ENCODE measurements at regions not wholly inside any gene's neighbourhood (a gene's known extent, or its start where the extent isn't known, plus 50 kb on each side); places are given as distances from the start of the nearest gene placed in this dataset.

DNA sequence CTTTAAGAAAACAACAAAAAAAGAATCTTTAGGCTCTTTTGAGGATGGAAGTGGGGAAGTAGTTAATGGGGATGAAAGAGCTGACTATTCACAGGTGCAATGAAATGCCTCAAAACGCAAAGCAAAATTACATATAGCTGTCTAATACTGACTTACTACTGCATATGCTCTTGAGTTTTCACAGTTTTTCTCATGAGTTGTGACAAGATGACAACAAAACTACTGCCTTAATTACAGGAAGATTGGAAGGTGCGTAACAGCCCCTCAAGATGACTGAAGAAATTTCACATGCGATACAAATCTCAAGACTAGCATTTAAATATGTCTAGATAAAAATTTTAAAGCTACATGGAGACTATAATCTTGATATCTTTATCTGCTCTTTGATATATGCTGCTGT lies 547.8 kb upstream of the POU3F2 start:
- Histone ChIP-seq H3K4me1 (no peaks in the 10 kb centered on the region), H3K36me3 (no peaks in the 10 kb centered on the region), H3K4me3 (no peak overlapping the region), H3K27ac (no peak overlapping the region), H3K27me3 (no peaks in the 10 kb centered on the region), H3K9me3 (no peaks in the 10 kb centered on the region)
- TF ChIP-seq EP300 (IDR thresholded peaks at IDR 0.05) (no peak), CTCF (IDR thresholded peaks at IDR 0.05) (no peak), POLR2A (IDR thresholded peaks at IDR 0.05) (no peak), POLR2AphosphoS5 (IDR thresholded peaks at IDR 0.05) (no peak)
- ATAC-seq: no peak
- 80 to 93% methylated on average over 3 of the region's 3 CpGs for WGBS, 2 donors (ENCODE audit: low coverage in 1 of 2)

DNA sequence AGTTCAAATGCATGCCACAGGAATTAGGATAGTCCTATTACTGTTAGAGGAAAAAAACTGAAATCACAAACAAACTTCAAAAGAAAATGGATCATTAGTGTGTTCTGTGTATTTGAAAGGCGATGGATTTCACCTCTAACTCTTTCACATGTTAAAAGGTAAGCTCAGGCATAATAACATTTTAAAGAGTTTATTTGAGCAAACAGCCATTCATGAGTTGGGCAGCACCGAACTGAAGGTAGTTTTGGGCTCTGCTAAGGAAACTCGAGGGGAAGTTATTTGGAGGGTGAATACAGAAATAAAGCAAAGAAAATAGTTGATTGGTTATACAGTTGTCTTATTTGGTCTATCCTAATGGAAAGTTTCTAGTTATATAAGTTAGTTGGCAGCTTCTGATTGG lies 546.5 kb upstream of the POU3F2 start:
- H3K27me3 ChIP-seq: no peaks in the 10 kb centered on the region
- no peak overlapping the region for H3K4me3 ChIP-seq
- H3K9me3 ChIP-seq: no peaks in the 10 kb centered on the region
- H3K4me1 ChIP-seq: no peaks in the 10 kb centered on the region
- no peak for ATAC-seq
- TF ChIP-seq POLR2A (IDR thresholded peaks at IDR 0.05) (no peak), CTCF (IDR thresholded peaks at IDR 0.05) (no peak), POLR2AphosphoS5 (IDR thresholded peaks at IDR 0.05) (no peak), EP300 (IDR thresholded peaks at IDR 0.05) (no peak)
- H3K36me3 ChIP-seq: no peaks in the 10 kb centered on the region
- WGBS, 2 donors (ENCODE audit: low coverage in 1 of 2): 79 to 81% methylated on average over 2 to 3 of the region's 3 CpGs
- no peak overlapping the region for H3K27ac ChIP-seq

- Histone ChIP-seq H3K4me1 (no peaks in the 10 kb centered on the region), H3K4me3 (no peak overlapping the region), H3K9me3 (no peaks in the 10 kb centered on the region), H3K36me3 (no peaks in the 10 kb centered on the region), H3K27me3 (no peaks in the 10 kb centered on the region), H3K27ac (no peak overlapping the region)
- WGBS, 2 donors (ENCODE audit: low coverage in 1 of 2): 44 to 83% methylated on average over 2 to 3 of the region's 3 CpGs
- TF ChIP-seq CTCF (IDR thresholded peaks at IDR 0.05): no peak
- no peak for TF ChIP-seq EP300 (IDR thresholded peaks at IDR 0.05)
- no peak for TF ChIP-seq POLR2A (IDR thresholded peaks at IDR 0.05)
- no peak for TF ChIP-seq POLR2AphosphoS5 (IDR thresholded peaks at IDR 0.05)
- ATAC-seq: no peak
Observed at GRCh38 chr6:98292810-98293209, 541.6 kb upstream of the POU3F2 start.

DNA sequence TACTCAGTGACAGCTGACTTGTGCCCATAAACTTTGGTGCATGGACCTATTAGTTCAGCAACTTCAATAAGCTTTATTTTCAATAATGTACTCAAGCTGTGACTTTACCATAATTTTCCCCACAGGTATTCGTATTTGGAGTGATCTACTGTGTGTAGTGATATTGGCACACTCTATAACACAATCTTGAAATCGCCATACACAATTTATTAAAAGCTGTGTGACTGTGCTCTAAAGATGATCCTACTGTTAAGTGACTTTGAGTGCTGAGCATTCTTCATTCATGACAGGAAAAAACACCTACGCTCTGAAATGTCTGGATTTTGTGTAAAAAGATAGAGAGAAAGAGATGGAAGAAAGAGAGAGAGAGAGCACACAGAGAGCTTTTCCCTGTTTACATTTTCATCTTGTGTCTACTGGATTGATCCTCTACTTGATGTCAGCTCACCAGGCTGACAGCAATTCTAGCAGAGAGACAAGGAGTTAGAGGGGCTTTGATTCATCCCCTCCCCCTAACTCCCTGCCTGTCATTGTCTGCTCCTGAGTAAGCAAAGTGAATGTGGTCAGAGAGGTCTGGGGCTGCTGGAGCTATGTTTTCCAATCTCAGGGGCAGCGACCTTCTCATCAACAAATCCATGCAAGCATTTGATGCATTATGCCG lies 538.7 kb upstream of the POU3F2 start:
- Histone ChIP-seq H3K4me1 (no peaks in the 10 kb centered on the region), H3K27ac (no peak overlapping the region), H3K9me3 (no peaks in the 10 kb centered on the region), H3K36me3 (no peaks in the 10 kb centered on the region), H3K27me3 (no peaks in the 10 kb centered on the region), H3K4me3 (no peak overlapping the region)
- 34 to 41% methylated on average over 4 to 5 of the region's 5 CpGs for whole genome bisulfite sequencing, 2 donors (ENCODE audit: low coverage in 1 of 2)
- ATAC-seq: no peak
- TF ChIP-seq EP300 (IDR thresholded peaks at IDR 0.05) (no peak), CTCF (IDR thresholded peaks at IDR 0.05) (no peak), POLR2AphosphoS5 (IDR thresholded peaks at IDR 0.05) (no peak), POLR2A (IDR thresholded peaks at IDR 0.05) (no peak)

GRCh38 chr6:98308564-98308963 lies 525.8 kb upstream of the POU3F2 start:
- Histone ChIP-seq H3K4me1 (no peaks in the 10 kb centered on the region), H3K36me3 (no peaks in the 10 kb centered on the region), H3K27ac (no peak overlapping the region), H3K4me3 (no peak overlapping the region), H3K9me3 (no peaks in the 10 kb centered on the region), H3K27me3 (no peaks in the 10 kb centered on the region)
- 92 to 95% methylated on average over 4 of the region's 4 CpGs for WGBS, 2 donors (ENCODE audit: low coverage in 1 of 2)
- no peak for TF ChIP-seq POLR2AphosphoS5 (IDR thresholded peaks at IDR 0.05)
- TF ChIP-seq EP300 (IDR thresholded peaks at IDR 0.05): no peak
- no peak for TF ChIP-seq POLR2A (IDR thresholded peaks at IDR 0.05)
- no peak for TF ChIP-seq CTCF (IDR thresholded peaks at IDR 0.05)
- ATAC-seq: no peak

All from gastroesophageal sphincter (tissue), 4 donors.